HG02642 (cell line): ENCODE measurements at regions not wholly inside any gene's neighbourhood (a gene's known extent, or its start where the extent isn't known, plus 50 kb on each side); places are given as distances from the start of the nearest gene placed in this dataset.
"Not testable (repeated sequence)": the region's sequence is repeated elsewhere in the genome, so short reads cannot be mapped to it uniquely, and the experiment has no call there.

Experiments used
- ATAC-seq: cut with Tn5 transposase; IDR thresholded peaks from one replicate; pipeline ENCODE4 v1.9.1; 2021; ENCODE audit warnings: mild to moderate bottlenecking; ENCODE audit not compliant: unreplicated experiment, poor library complexity

- no peak for ATAC-seq
Observed at GRCh38 chr18:10239991-10240634, 214.3 kb upstream of the APCDD1 start.

- ATAC-seq: no peak
Observed at GRCh38 chr18:10240973-10241372, 213.5 kb upstream of the APCDD1 start.

GRCh38 chr18:10241579-10241978 is 212.9 kb upstream of the APCDD1 start:
- no peak for ATAC-seq

- ATAC-seq: no peak
Observed at GRCh38 chr18:10242936-10243680, 211.3 kb upstream of the APCDD1 start.

GRCh38 chr18:10244341-10244740 is 210.1 kb upstream of the APCDD1 start:
- ATAC-seq: no peak

GRCh38 chr18:10245031-10245845 is 209.2 kb upstream of the APCDD1 start:
- ATAC-seq: no peak

GRCh38 chr18:10245846-10246175 is 208.6 kb upstream of the APCDD1 start:
- no peak for ATAC-seq

- ATAC-seq: no peak
Observed at GRCh38 chr18:10247021-10247741, 207.3 kb upstream of the APCDD1 start.

- ATAC-seq: no peak
Observed at GRCh38 chr18:10247742-10248082, 206.7 kb upstream of the APCDD1 start.

GRCh38 chr18:10248738-10249137 is 205.7 kb upstream of the APCDD1 start:
- no peak for ATAC-seq

- ATAC-seq: no peak
Observed at GRCh38 chr18:10249270-10249669, 205.2 kb upstream of the APCDD1 start.

GRCh38 chr18:10249801-10250200 is 204.6 kb upstream of the APCDD1 start:
- ATAC-seq: no peak

- ATAC-seq: no peak
Observed at GRCh38 chr18:10252494-10252893, 201.9 kb upstream of the APCDD1 start.

- no peak for ATAC-seq
Observed at GRCh38 chr18:10252952-10253705, 201.3 kb upstream of the APCDD1 start.

GRCh38 chr18:10256276-10256675 is 198.2 kb upstream of the APCDD1 start:
- ATAC-seq: not testable (repeated sequence)

GRCh38 chr18:10258836-10259474 is 195.5 kb upstream of the APCDD1 start:
- no peak for ATAC-seq

GRCh38 chr18:10259901-10260300 is 194.5 kb upstream of the APCDD1 start:
- no peak for ATAC-seq

GRCh38 chr18:10261344-10262276 is 192.8 kb upstream of the APCDD1 start:
- no peak for ATAC-seq

GRCh38 chr18:10262566-10262965 is 191.9 kb upstream of the APCDD1 start:
- ATAC-seq: no peak
